ENCODE measurements at regions not wholly inside any gene's neighbourhood (a gene's known extent, or its start where the extent isn't known, plus 50 kb on each side); places are given as distances from the start of the nearest gene placed in this dataset.

- TF ChIP-seq CTCF (IDR thresholded peaks at IDR 0.05) (no peak), TCF7L2 (IDR thresholded peaks at IDR 0.05; ENCODE audit: low read depth, low read length) (no peak), POLR2AphosphoS5 (IDR thresholded peaks at IDR 0.05; ENCODE audit: low read depth, low read length) (no peak), REST (IDR thresholded peaks at IDR 0.05; ENCODE audit: insufficient read depth in 1 of 2, low read depth in 2 of 2, low read length in 1 of 2) (no peak), SIN3A (IDR thresholded peaks at IDR 0.05; ENCODE audit: borderline replicate concordance, insufficient read depth, low read depth, low read length) (no peak)
Observed at GRCh38 chr2:146351689-146352088, 1493.1 kb upstream of the ACVR2A start.
